KMS-11 (cell line): ENCODE measurements at regions not wholly inside any gene's neighbourhood (a gene's known extent, or its start where the extent isn't known, plus 50 kb on each side); places are given as distances from the start of the nearest gene placed in this dataset.

Source experiments
- H2AFZ ChIP-seq: fragments of 200-600 bp; sonication (generic); 2 replicates; pipeline ENCODE4 v1.6.1; 2016; ENCODE audit warnings: antibody characterized with exemption, mixed run types, low read depth
- H3K27ac ChIP-seq: fragments of 200-600 bp; sonication (generic); 2 replicates; pipeline ENCODE4 v1.6.1; 2016; ENCODE audit warnings: mild to moderate bottlenecking, mixed run types
- H3K27me3 ChIP-seq: fragments of 200-600 bp; sonication (generic); 2 replicates; pipeline ENCODE4 v1.6.1; 2017; ENCODE audit warnings: mild to moderate bottlenecking, low read depth, mixed run types, moderate library complexity; ENCODE audit not compliant: insufficient read depth
- H3K36me3 ChIP-seq: fragments of 200-600 bp; sonication (generic); 2 replicates; pipeline ENCODE4 v1.6.1; 2017; ENCODE audit warnings: mild to moderate bottlenecking, mixed run types; ENCODE audit not compliant: insufficient read depth
- H3K4me1 ChIP-seq: fragments of 200-600 bp; sonication (generic); 2 replicates; pipeline ENCODE4 v1.6.1; 2016; ENCODE audit warnings: mild to moderate bottlenecking, low read depth, mixed run types; ENCODE audit not compliant: poor library complexity, severe bottlenecking
- H3K4me2 ChIP-seq: fragments of 200-600 bp; sonication (generic); 2 replicates; pipeline ENCODE4 v1.7.0; 2016; ENCODE audit warnings: mild to moderate bottlenecking, mixed run types
- H3K4me3 ChIP-seq: fragments of 200-600 bp; sonication (generic); IDR thresholded peaks from 2 replicates; pipeline ENCODE4 v1.6.1; 2017; ENCODE audit warnings: low read depth, low read length, mixed read lengths; ENCODE audit not compliant: insufficient read depth
- H3K79me2 ChIP-seq: fragments of 200-600 bp; sonication (generic); 2 replicates; pipeline ENCODE4 v1.6.1; 2016; ENCODE audit warnings: low read depth, mixed run types; ENCODE audit not compliant: insufficient read depth
- H3K9ac ChIP-seq: fragments of 200-600 bp; sonication (generic); 2 replicates; pipeline ENCODE4 v1.6.1; 2016; ENCODE audit warnings: mild to moderate bottlenecking, mixed run types
- H4K20me1 ChIP-seq: fragments of 200-600 bp; sonication (generic); 2 replicates; pipeline ENCODE4 v1.6.1; 2016; ENCODE audit warnings: mild to moderate bottlenecking, mixed run types; ENCODE audit not compliant: insufficient read depth
- CTCF ChIP-seq: fragments of 200-600 bp; sonication (generic); conservative IDR thresholded peaks from 2 replicates; pipeline ENCODE4 v1.6.1; 2017; ENCODE audit warnings: low read depth, mild to moderate bottlenecking, antibody characterized with exemption, low read length, moderate library complexity, mixed read lengths

- no peak for TF ChIP-seq CTCF
- H3K27me3 ChIP-seq: no peaks in the 10 kb centered on the region
- H3K79me2 ChIP-seq: no peaks in the 10 kb centered on the region
- no peaks in the 10 kb centered on the region for H4K20me1 ChIP-seq
- H3K4me1 ChIP-seq: no peaks in the 10 kb centered on the region
- H2AFZ ChIP-seq: no peak overlapping the region
- H3K36me3 ChIP-seq: no peaks in the 10 kb centered on the region
- no peak overlapping the region for H3K27ac ChIP-seq
- no peak overlapping the region for H3K4me2 ChIP-seq
- H3K9ac ChIP-seq: no peak overlapping the region
- H3K4me3 ChIP-seq: no peak overlapping the region
Measured at GRCh38 chr13:111554539-111555267, 234.3 kb downstream of the TEX29 start.

GRCh38 chr13:111555268-111555808 is 234.9 kb downstream of the TEX29 start:
- no peaks in the 10 kb centered on the region for H3K79me2 ChIP-seq
- no peak overlapping the region for H3K9ac ChIP-seq
- H3K27ac ChIP-seq: no peak overlapping the region
- H3K4me3 ChIP-seq: no peak overlapping the region
- no peaks in the 10 kb centered on the region for H4K20me1 ChIP-seq
- H2AFZ ChIP-seq: no peak overlapping the region
- no peaks in the 10 kb centered on the region for H3K36me3 ChIP-seq
- no peaks in the 10 kb centered on the region for H3K4me1 ChIP-seq
- H3K4me2 ChIP-seq: no peak overlapping the region
- no peak for TF ChIP-seq CTCF
- no peaks in the 10 kb centered on the region for H3K27me3 ChIP-seq

GRCh38 chr13:111555903-111556302 is 235.5 kb downstream of the TEX29 start:
- H4K20me1 ChIP-seq: no peaks in the 10 kb centered on the region
- H3K27ac ChIP-seq: no peak overlapping the region

GRCh38 chr13:111556496-111556895 is 236.1 kb downstream of the TEX29 start:
- H3K9ac ChIP-seq: no peak overlapping the region
- no peak overlapping the region for H2AFZ ChIP-seq
- no peak overlapping the region for H3K4me2 ChIP-seq
- no peaks in the 10 kb centered on the region for H3K4me1 ChIP-seq
- no peaks in the 10 kb centered on the region for H3K36me3 ChIP-seq
- H3K4me3 ChIP-seq: no peak overlapping the region
- no peak for TF ChIP-seq CTCF
- no peak overlapping the region for H3K27ac ChIP-seq
- no peaks in the 10 kb centered on the region for H3K79me2 ChIP-seq
- H4K20me1 ChIP-seq: no peaks in the 10 kb centered on the region
- H3K27me3 ChIP-seq: no peaks in the 10 kb centered on the region

More at GRCh38 chr13:111555903-111556302, 235.5 kb downstream of the TEX29 start:
- Histone ChIP-seq H2AFZ (no peak overlapping the region), H3K4me2 (no peak overlapping the region), H3K4me3 (no peak overlapping the region), H3K36me3 (no peaks in the 10 kb centered on the region), H3K79me2 (no peaks in the 10 kb centered on the region), H3K9ac (no peak overlapping the region), H3K27me3 (no peaks in the 10 kb centered on the region), H3K4me1 (no peaks in the 10 kb centered on the region)
- no peak for TF ChIP-seq CTCF
